ENCODE measurements at regions not wholly inside any gene's neighbourhood (a gene's known extent, or its start where the extent isn't known, plus 50 kb on each side); places are given as distances from the start of the nearest gene placed in this dataset.

- TF ChIP-seq CTCF (IDR thresholded peaks at IDR 0.05; ENCODE audit: insufficient read depth, low read length, poor library complexity, severe bottlenecking) (no peak), EZH2phosphoT487 (conservative IDR thresholded peaks at IDR 0.05; ENCODE audit: low read length) (no peak)
- Histone ChIP-seq H3K9me3 (ENCODE audit: insufficient read depth, low read length) (no peaks in the 10 kb centered on the region), H3K36me3 (ENCODE audit: low read length) (no peaks in the 10 kb centered on the region), H3K27ac (ENCODE audit: low read depth, low read length) (no peak overlapping the region), H3K27me3 (ENCODE audit: low read length) (no peaks in the 10 kb centered on the region), H3K9me2 (replicated peaks; ENCODE audit: insufficient read depth, low read length) (no peaks in the 10 kb centered on the region), H3K79me2 (ENCODE audit: insufficient read depth, low read length) (no peaks in the 10 kb centered on the region), H3K4me3 (ENCODE audit: insufficient read depth, low read length, poor library complexity, severe bottlenecking) (no peak overlapping the region), H3K9ac (ENCODE audit: low read length) (no peak overlapping the region), H3F3A (ENCODE audit: insufficient read depth) (no peaks in the 10 kb centered on the region), H3K4me2 (ENCODE audit: low read depth, low read length, poor library complexity, severe bottlenecking) (no peak overlapping the region), H4K20me1 (ENCODE audit: low read depth, low read length) (no peaks in the 10 kb centered on the region), H2AFZ (ENCODE audit: low read depth, low read length, severe bottlenecking) (no peak overlapping the region)
These were observed 107.0 kb upstream of the C1QTNF9B start for GRCh38 chr13:24004142-24004899.

DNA sequence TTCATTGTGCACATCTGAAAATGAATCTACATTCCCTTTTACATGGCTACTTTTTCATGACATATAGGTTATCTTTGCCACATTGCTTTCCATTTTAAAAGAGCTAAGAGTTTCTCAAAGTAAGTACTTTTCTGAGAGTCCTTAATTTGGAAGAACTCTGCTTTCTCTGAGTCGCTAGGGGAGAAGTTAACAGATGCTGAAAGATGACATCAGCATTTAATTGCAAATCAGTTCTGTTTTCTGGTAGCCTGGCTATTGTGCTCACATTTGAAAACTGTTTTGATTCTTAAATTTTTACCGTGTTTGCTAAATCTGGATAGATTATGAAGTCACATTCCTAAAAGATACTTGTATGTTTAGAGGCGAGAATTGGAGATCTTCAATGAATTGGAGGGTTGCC lies 107.7 kb upstream of the C1QTNF9B start:
- no peaks in the 10 kb centered on the region for H3K27me3 ChIP-seq (ENCODE audit: low read length)
- no peak overlapping the region for H2AFZ ChIP-seq (ENCODE audit: low read depth, low read length, severe bottlenecking)
- H3K9me2 ChIP-seq (replicated peaks; ENCODE audit: insufficient read depth, low read length): no peaks in the 10 kb centered on the region
- H3K79me2 ChIP-seq (ENCODE audit: insufficient read depth, low read length): no peaks in the 10 kb centered on the region
- no peaks in the 10 kb centered on the region for H3K36me3 ChIP-seq (ENCODE audit: low read length)
- H3K9me3 ChIP-seq (ENCODE audit: insufficient read depth, low read length): no peaks in the 10 kb centered on the region
- TF ChIP-seq EZH2phosphoT487 (conservative IDR thresholded peaks at IDR 0.05; ENCODE audit: low read length) (no peak), CTCF (IDR thresholded peaks at IDR 0.05; ENCODE audit: insufficient read depth, low read length, poor library complexity, severe bottlenecking) (no peak)
- H3K4me3 ChIP-seq (ENCODE audit: insufficient read depth, low read length, poor library complexity, severe bottlenecking): no peak overlapping the region
- H3K4me2 ChIP-seq (ENCODE audit: low read depth, low read length, poor library complexity, severe bottlenecking): no peak overlapping the region
- no peaks in the 10 kb centered on the region for H4K20me1 ChIP-seq (ENCODE audit: low read depth, low read length)
- H3K9ac ChIP-seq (ENCODE audit: low read length): no peak overlapping the region
- no peaks in the 10 kb centered on the region for H3F3A ChIP-seq (ENCODE audit: insufficient read depth)
- no peak overlapping the region for H3K27ac ChIP-seq (ENCODE audit: low read depth, low read length)

DNA sequence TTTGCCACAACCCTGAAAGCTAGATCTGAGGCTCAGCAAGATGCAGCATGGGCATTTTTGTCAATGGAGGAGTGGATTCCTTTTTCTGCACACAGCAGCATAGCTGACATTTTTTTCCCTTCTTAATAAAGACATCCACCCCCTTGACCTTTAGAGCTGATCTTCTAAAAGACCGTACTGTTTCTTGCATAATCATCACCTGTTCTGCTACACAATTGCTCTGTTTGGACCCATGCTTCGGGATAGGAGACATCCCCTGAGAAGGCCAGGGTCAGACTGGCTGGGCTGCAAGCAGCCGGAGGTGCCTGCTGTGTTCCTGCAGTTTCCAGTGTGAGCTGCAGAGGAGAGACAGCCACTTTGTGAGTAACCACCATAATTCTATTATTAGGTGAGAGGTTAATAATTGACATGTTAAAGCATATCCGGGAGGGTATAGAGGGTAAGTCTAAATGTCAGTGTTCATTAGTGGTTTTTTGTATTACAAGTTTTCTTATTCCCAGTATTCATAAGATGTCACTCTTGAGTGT lies 108.5 kb upstream of the C1QTNF9B start:
- H2AFZ ChIP-seq (ENCODE audit: low read depth, low read length, severe bottlenecking): no peak overlapping the region
- no peaks in the 10 kb centered on the region for H3K9me3 ChIP-seq (ENCODE audit: insufficient read depth, low read length)
- H3K79me2 ChIP-seq (ENCODE audit: insufficient read depth, low read length): no peaks in the 10 kb centered on the region
- no peaks in the 10 kb centered on the region for H3K36me3 ChIP-seq (ENCODE audit: low read length)
- no peak overlapping the region for H3K27ac ChIP-seq (ENCODE audit: low read depth, low read length)
- H3K9me2 ChIP-seq (replicated peaks; ENCODE audit: insufficient read depth, low read length): no peaks in the 10 kb centered on the region
- H3K4me3 ChIP-seq (ENCODE audit: insufficient read depth, low read length, poor library complexity, severe bottlenecking): no peak overlapping the region
- H3K27me3 ChIP-seq (ENCODE audit: low read length): no peaks in the 10 kb centered on the region
- no peak for TF ChIP-seq EZH2phosphoT487 (conservative IDR thresholded peaks at IDR 0.05; ENCODE audit: low read length)
- no peak for TF ChIP-seq CTCF (IDR thresholded peaks at IDR 0.05; ENCODE audit: insufficient read depth, low read length, poor library complexity, severe bottlenecking)
- H3K4me2 ChIP-seq (ENCODE audit: low read depth, low read length, poor library complexity, severe bottlenecking): no peak overlapping the region
- no peaks in the 10 kb centered on the region for H4K20me1 ChIP-seq (ENCODE audit: low read depth, low read length)
- H3K9ac ChIP-seq (ENCODE audit: low read length): no peak overlapping the region
- no peaks in the 10 kb centered on the region for H3F3A ChIP-seq (ENCODE audit: insufficient read depth)
